ENCODE measurements at regions not wholly inside any gene's neighbourhood (a gene's known extent, or its start where the extent isn't known, plus 50 kb on each side); places are given as distances from the start of the nearest gene placed in this dataset.

GRCh38 chr13:57865600-57866294 is 234.2 kb downstream of the PCDH17 start:
- H3K79me2 ChIP-seq (ENCODE audit: insufficient read depth, low read length), result no peaks in the 10 kb centered on the region
- no peaks in the 10 kb centered on the region for H4K20me1 ChIP-seq (ENCODE audit: insufficient read depth, low read length)
- in situ Hi-C loops (cut with HindIII; ENCODE audit: extremely low pct_ligation_motif_present, low pct_unique_long_range_greater_than_20kb) (no loop called here), intact Hi-C loops (cut with micrococcal nuclease; ENCODE audit: unreplicated experiment) (no loop called here)
- no peak overlapping the region for H3K27ac ChIP-seq (ENCODE audit: extremely low read length, insufficient read depth, low read length)
- H3K27me3 ChIP-seq (ENCODE audit: control insufficient read depth in 1 of 2, insufficient read depth in 2 of 2, low read length in 2 of 2), result no peaks in the 10 kb centered on the region
- WGBS (ENCODE audit: low lambda C conversion rate), result 3% methylated on average over 4 of the region's 4 CpGs
- DNase-seq (ENCODE audit: low spot score) (no peak), ATAC-seq (no peak), FAIRE-seq (no peak)
- no peak overlapping the region for H2AFZ ChIP-seq (ENCODE audit: low read length)
- ChIA-PET POLR2A (no interaction called here), CTCF (ENCODE audit: low intra/inter-chr PET ratio, low total read pairs) (no interaction called here)
- TF ChIP-seq CENPBD1 (CRISPR knock-in tag; IDR thresholded peaks at IDR 0.05; ENCODE audit: borderline replicate concordance, low read depth), result no peak
- no peak for TF ChIP-seq CREB1 (IDR thresholded peaks at IDR 0.05)
- TF ChIP-seq CREB1 (CRISPR knock-in tag; IDR thresholded peaks at IDR 0.05), result no peak
- no peak for TF ChIP-seq NFKBIZ (CRISPR knock-in tag; IDR thresholded peaks at IDR 0.05)
- H3K36me3 ChIP-seq (replicated peaks in 1 of 2; ENCODE audit: control insufficient read depth in 1 of 2, insufficient read depth in 2 of 2, low read length in 2 of 2), result no peaks in the 10 kb centered on the region
- H3K4me2 ChIP-seq (ENCODE audit: low read depth, low read length), result no peak overlapping the region
- no TSS peak for BruUV-seq (replicated peaks)
- no peak overlapping the region for H3K9ac ChIP-seq (ENCODE audit: insufficient read depth, low read depth, low read length)
- peaks cover 82% of the 10 kb centered on the region for H3K9me3 ChIP-seq (ENCODE audit: low read length)
- H3K4me3 ChIP-seq (replicated peaks in 1 of 3; ENCODE audit: insufficient read depth in 1 of 3, low read depth in 2 of 3, low read length in 3 of 3), result no peak overlapping the region
- H3K4me1 ChIP-seq (ENCODE audit: insufficient read depth, low read length), result no peaks in the 10 kb centered on the region

GRCh38 chr13:57874530-57874929 is 243.0 kb downstream of the PCDH17 start:
- no peaks in the 10 kb centered on the region for H3K36me3 ChIP-seq (replicated peaks in 1 of 2; ENCODE audit: control insufficient read depth in 1 of 2, insufficient read depth in 2 of 2, low read length in 2 of 2)
- WGBS (ENCODE audit: low lambda C conversion rate), result 4% methylated on average over 3 of the region's 3 CpGs
- H2AFZ ChIP-seq (ENCODE audit: low read length), result no peak overlapping the region
- ATAC-seq (no peak), DNase-seq (ENCODE audit: low spot score) (no peak), FAIRE-seq (no peak)
- ChIA-PET CTCF (ENCODE audit: low intra/inter-chr PET ratio, low total read pairs) (no interaction called here), POLR2A (no interaction called here)
- H3K27me3 ChIP-seq (ENCODE audit: control insufficient read depth in 1 of 2, insufficient read depth in 2 of 2, low read length in 2 of 2), result no peaks in the 10 kb centered on the region
- no peak overlapping the region for H3K4me2 ChIP-seq (ENCODE audit: low read depth, low read length)
- H3K4me3 ChIP-seq (replicated peaks in 1 of 3; ENCODE audit: insufficient read depth in 1 of 3, low read depth in 2 of 3, low read length in 3 of 3), result no peak overlapping the region
- H3K9me3 ChIP-seq (ENCODE audit: low read length), result peaks cover 89% of the 10 kb centered on the region
- BruUV-seq (replicated peaks), result no TSS peak
- no peaks in the 10 kb centered on the region for H3K4me1 ChIP-seq (ENCODE audit: insufficient read depth, low read length)
- no peaks in the 10 kb centered on the region for H3K79me2 ChIP-seq (ENCODE audit: insufficient read depth, low read length)
- TF ChIP-seq NCOA5 (CRISPR knock-in tag; IDR thresholded peaks at IDR 0.05) (no peak), KAT2B (IDR thresholded peaks at IDR 0.05; ENCODE audit: borderline replicate concordance, low read depth, low read length) (no peak), SMARCE1 (IDR thresholded peaks at IDR 0.05; ENCODE audit: borderline replicate concordance) (no peak), ZBTB42 (CRISPR knock-in tag; IDR thresholded peaks at IDR 0.05) (no peak), THAP11 (CRISPR knock-in tag; IDR thresholded peaks at IDR 0.05) (no peak), PITX1 (CRISPR knock-in tag; IDR thresholded peaks at IDR 0.05) (no peak), ZNF274 (CRISPR knock-in tag; IDR thresholded peaks at IDR 0.05) (no peak), ZNF337 (CRISPR knock-in tag; IDR thresholded peaks at IDR 0.05; ENCODE audit: borderline replicate concordance, low read depth) (no peak), ZNF343 (CRISPR knock-in tag; IDR thresholded peaks at IDR 0.05) (no peak), CREB1 (IDR thresholded peaks at IDR 0.05) (no peak), CREB1 (CRISPR knock-in tag; IDR thresholded peaks at IDR 0.05) (no peak)
- intact Hi-C loops (cut with micrococcal nuclease; ENCODE audit: unreplicated experiment) (no loop called here), in situ Hi-C loops (cut with HindIII; ENCODE audit: extremely low pct_ligation_motif_present, low pct_unique_long_range_greater_than_20kb) (no loop called here)
- no peaks in the 10 kb centered on the region for H4K20me1 ChIP-seq (ENCODE audit: insufficient read depth, low read length)
- no peak overlapping the region for H3K9ac ChIP-seq (ENCODE audit: insufficient read depth, low read depth, low read length)
- no peak overlapping the region for H3K27ac ChIP-seq (ENCODE audit: extremely low read length, insufficient read depth, low read length)

Data from HepG2 (cell line).